ENCODE measurements at regions not wholly inside any gene's neighbourhood (a gene's known extent, or its start where the extent isn't known, plus 50 kb on each side); places are given as distances from the start of the nearest gene placed in this dataset.

DNA sequence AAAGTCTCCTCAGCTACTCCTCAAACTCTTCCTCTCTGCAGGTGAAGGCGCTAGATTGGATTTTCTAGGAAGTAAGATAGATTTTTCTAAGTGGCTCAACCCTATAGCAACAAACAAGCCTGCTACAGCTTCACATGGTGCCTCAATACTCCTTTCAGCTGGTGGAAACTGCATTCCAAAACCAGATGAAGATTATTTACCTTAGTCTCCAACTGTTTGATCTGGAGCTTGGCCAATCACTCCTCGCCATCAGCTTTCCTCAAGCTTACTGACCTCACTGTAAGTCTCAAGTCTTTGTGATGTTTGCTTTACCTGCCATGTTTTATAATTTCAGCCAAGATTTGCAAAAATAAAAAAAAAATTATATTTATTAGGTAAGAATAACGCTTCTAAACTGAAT, 622.4 kb downstream of the CHSY3 start:
- no peak for TF ChIP-seq CTCF (IDR thresholded peaks at IDR 0.05)
- TF ChIP-seq POLR2A (IDR thresholded peaks at IDR 0.05), result no peak

All from right lobe of liver (tissue), 4 donors.